NCI-H748 (cell line): ENCODE measurements at regions not wholly inside any gene's neighbourhood (a gene's known extent, or its start where the extent isn't known, plus 50 kb on each side); places are given as distances from the start of the nearest gene placed in this dataset.
A peak's percentile ranks its signal among the peaks of the same experiment; 100 is the strongest.
"Not testable (repeated sequence)": the region's sequence is repeated elsewhere in the genome, so short reads cannot be mapped to it uniquely, and the experiment has no call there.

Experiments
- DNase-seq: peaks from one replicate; lab custom pipeline; 2025; ENCODE audit not compliant: unreplicated experiment; lab: John Stamatoyannopoulos, UW

GRCh38 chrX:104392350-104392749 lies 137.6 kb upstream of the ESX1 start:
- DNase-seq, result no peak

- DNase-seq, result no peak
Measured at GRCh38 chrX:104391906-104392305, 137.2 kb upstream of the ESX1 start.

- no peak for DNase-seq
Measured at GRCh38 chrX:104376937-104377336, 122.2 kb upstream of the ESX1 start.

GRCh38 chrX:104372547-104372946 lies 117.8 kb upstream of the ESX1 start:
- DNase-seq, result no peak

- peak; percentile 6 for DNase-seq
Measured at GRCh38 chrX:104370089-104370488, 115.4 kb upstream of the ESX1 start.

- not testable (repeated sequence) for DNase-seq
Measured at GRCh38 chrX:104360774-104361173, 106.0 kb upstream of the ESX1 start.

- DNase-seq, result no peak
Measured at GRCh38 chrX:104359124-104359523, 104.4 kb upstream of the ESX1 start.

- DNase-seq, result no peak
Measured at GRCh38 chrX:104351173-104351769, 96.5 kb upstream of the ESX1 start.

- DNase-seq, result no peak
Measured at GRCh38 chrX:104347860-104348259, 93.1 kb upstream of the ESX1 start.

GRCh38 chrX:104343428-104344129 lies 88.8 kb upstream of the ESX1 start:
- peak; percentile 42 for DNase-seq

- no peak for DNase-seq
Measured at GRCh38 chrX:104342065-104342464, 87.3 kb upstream of the ESX1 start.

- DNase-seq, result no peak
Measured at GRCh38 chrX:104335756-104336155, 81.0 kb upstream of the ESX1 start.

- no peak for DNase-seq
Measured at GRCh38 chrX:104334971-104335370, 80.2 kb upstream of the ESX1 start.

- DNase-seq, result no peak
Measured at GRCh38 chrX:104330966-104331365, 76.2 kb upstream of the ESX1 start.

- no peak for DNase-seq
Measured at GRCh38 chrX:104329731-104330130, 75.0 kb upstream of the ESX1 start.

GRCh38 chrX:104325213-104325585 lies 70.5 kb upstream of the ESX1 start:
- no peak for DNase-seq

GRCh38 chrX:104324461-104325212 lies 69.9 kb upstream of the ESX1 start:
- DNase-seq, result no peak

GRCh38 chrX:104319346-104319745 lies 64.6 kb upstream of the ESX1 start:
- DNase-seq, result no peak

- DNase-seq, result no peak
Measured at GRCh38 chrX:104318330-104319009, 63.7 kb upstream of the ESX1 start.

- DNase-seq, result no peak
Measured at GRCh38 chrX:104316739-104317138, 62.0 kb upstream of the ESX1 start.

GRCh38 chrX:104315555-104315954 lies 60.8 kb upstream of the ESX1 start:
- no peak for DNase-seq
